Kidney tubule cell (primary cell): ENCODE measurements at regions not wholly inside any gene's neighbourhood (a gene's known extent, or its start where the extent isn't known, plus 50 kb on each side); places are given as distances from the start of the nearest gene placed in this dataset.

Source experiments
- DNase-seq: peaks from one replicate; pipeline ENCODE4 v3.0.0-alpha.2; 2018; ENCODE audit warnings: low spot score

DNA sequence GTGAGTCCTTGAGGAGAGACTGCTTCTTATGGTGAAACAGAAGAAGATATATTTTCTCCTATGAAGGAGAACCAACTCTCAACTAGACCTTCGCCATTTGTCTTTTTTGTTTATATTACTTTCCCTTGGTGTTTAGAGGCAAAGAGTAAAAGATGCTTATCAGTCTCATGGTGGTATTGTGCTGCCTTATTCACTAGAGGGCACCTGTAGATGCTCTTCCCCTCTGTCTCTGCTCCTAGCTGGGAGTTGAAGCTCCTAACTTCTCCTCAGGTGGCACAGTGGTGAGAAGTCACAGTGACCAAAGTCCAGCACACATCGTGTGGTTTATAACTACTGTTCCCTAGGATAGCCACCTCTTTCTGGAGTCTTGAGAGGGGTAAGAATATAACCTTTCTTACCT, 1359.6 kb downstream of the PLA2G4A start:
- DNase-seq = no peak

DNA sequence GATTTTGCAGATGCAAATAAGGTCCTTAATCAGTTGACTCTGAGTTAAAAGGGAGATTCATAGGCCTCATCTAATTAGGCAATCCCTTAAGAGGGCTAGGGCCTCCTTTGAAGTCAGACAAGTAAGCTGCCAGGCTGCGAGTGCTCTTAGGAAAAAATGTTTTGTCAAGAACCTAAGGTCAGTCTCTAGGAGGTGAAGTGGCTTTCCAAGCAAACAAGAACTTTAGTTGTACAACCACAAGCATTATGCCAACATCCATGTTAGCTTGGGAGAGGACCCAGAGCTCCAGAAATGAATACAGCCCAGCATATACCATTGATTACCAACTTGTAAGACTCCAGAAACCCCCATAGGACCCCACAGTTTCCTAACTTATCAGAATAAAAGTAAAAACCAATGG, 1366.2 kb downstream of the PLA2G4A start:
- DNase-seq = no peak

DNA sequence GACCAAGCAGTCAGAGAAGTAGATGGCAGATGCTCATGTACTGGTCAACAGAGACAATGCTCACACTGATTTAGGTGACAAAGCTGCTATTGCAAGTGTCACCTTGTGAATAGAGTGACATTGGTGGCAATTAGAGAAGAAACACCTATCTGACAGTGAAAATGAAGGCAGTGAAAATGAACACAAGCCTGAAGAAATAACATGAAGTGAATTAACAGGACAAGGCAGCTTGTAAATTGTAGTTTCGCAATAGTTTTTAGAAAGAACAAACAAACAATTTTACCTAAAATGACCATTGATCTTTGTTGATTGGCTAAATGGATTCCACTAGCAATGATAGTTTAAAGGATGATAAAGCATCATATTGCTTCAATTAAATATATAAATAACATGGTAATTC, 1389.5 kb downstream of the PLA2G4A start:
- no peak for DNase-seq

DNA sequence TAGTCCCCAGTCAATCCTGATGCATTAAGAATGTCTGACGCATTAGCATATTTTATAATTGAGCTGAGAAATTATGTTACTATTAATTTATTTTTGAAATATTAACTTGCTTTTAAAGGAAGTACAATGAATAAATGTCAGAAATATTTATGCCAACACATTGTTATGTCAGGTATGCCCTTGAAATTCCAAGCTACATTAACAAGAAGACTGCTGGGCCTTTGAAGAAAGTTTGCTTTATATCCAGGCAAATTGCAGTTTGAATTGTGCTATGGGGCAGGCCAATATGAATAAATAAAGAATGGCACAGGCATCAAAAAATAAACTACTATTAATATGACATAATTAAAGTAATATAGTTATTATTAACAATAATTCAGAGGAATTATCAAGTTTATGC, 1391.3 kb downstream of the PLA2G4A start:
- no peak for DNase-seq

DNA sequence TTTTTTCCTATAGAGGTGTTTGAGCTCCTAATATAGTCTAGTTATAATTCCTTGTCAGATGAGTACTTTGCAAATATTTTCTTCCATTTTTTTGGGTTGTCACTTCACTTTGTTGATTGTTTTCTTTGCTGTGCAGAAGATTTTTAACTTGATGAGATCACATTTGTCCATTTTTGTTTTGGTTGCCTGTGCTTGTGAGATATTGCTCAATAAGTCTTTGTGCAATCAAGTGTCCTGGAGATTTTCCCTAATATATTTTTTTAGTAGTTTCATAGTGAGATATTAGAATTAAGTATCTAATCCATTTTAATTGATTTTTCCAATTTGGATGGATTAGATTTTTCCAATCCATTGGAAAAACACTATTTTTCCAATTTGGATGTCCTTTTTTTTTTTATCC, 1395.5 kb downstream of the PLA2G4A start:
- no peak for DNase-seq

DNA sequence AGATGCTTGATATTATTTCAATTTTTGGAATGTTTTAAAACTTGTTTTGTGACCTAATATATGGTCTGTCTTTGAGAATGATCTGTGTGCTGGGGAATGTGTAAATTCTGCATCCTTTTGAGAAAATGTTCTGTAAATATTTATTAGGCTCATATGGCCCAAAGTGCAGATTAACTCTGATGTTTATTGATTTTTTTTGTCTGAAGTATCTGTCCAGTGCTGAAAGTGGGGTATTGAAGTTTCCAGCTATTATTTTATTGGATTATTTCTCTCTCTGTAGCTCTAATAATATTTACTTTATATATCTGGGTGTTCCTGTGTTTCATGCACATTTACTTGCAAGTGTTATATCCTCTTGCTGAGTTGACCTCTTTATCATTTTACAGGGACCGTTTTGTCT, 1397.2 kb downstream of the PLA2G4A start:
- no peak for DNase-seq

DNA sequence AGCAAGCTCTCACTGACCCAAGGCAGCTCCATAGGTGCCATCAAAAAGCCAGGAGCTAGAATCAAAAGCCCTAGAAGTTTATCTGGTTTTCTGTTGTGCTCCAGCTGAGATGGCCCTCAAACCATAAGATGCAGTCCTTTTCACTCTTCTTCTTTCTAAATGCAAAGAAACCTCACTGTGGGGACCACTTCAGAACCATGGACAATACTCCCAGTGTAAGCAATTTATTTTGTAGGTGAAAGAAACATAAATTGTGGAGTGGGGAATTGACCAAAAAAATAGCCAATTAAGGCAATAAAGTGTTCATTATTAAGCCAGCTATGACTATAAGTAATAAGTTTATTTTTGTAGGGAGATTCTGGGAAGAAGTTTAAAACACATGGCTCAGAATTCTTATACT, 1399.9 kb downstream of the PLA2G4A start:
- no peak for DNase-seq

DNA sequence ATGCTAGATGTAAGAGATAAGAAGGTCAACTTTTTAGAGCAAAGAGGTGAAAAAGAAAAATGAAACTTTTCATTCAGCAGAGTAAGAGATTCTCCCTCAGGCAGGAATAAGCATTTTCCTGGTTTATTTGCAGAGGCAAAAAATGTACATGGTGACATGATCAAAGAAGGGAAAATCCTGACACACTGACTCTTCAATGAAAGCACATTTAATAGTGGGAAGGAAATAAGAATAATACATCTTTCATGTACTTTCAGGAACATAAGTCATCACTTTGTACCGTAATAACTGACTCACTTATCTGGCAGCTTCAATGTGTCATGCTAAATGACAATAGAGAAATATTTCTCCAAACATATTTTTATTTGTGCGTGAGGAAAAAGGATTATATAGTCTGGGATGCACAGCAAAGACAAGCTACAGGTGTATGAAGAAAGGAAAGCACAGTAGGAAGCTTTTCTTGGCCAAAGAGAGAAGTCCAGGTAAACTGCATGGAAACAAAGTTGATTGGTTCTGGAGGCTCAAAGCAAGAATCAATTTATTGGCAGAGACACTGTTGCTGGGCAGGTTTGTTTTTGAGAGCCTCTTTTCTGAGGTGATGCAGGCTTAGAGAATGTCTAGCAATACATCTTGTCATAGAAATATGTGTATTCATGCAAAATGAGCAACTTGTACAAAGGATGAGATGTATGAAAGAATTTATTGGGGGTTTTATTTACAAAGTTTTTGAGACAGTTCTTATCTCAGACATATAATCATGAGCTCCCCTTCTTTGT, 1409.0 kb downstream of the PLA2G4A start:
- DNase-seq = peak; percentile 39

DNA sequence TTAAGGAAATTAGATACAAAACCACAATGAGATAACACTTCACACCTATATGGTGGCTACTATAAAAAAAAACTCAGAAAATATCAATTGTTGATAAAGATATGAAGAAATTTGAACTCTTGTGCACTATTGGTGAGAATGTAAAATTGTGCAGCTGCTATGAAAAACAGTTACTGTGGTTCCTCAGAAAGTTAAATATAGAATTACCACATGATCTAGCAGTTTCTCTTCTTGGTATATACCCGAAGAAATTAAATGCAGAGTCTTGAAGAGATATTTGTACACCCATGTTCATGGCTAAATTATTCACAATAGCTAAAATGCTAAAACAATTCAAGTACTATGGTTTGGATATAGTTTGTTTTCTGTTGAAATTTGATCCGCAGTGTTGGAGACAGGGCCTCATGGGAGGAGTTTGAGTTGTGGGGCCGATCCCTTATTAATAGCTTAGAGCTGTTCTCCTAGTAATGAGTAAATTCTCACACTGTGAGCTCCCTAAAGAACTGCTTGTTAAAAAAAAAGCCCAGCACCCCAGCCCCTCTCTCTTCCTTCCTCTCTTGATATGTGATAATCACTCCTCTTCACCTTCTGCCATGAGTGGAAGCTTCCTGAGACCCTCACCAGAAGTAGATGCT, 1412.1 kb downstream of the PLA2G4A start:
- no peak for DNase-seq

DNA sequence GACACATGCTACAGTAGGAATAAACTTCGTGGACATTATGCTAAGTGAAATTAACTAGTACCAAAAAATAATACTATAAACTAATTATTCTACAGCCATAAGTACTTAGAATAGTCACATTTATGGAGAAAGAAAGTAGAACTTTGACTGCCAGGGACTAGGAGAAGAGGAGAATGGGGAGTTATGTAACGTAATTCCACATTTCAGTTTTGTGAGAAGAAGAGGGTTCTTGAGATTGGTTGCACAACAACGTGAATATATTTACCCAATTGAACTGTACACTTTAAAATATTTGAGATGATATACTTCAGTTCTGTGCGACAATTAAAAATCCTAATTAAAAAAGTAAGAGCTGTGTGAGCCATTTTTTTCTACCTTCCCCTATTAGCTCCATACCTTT, 1412.9 kb downstream of the PLA2G4A start:
- DNase-seq = no peak

DNA sequence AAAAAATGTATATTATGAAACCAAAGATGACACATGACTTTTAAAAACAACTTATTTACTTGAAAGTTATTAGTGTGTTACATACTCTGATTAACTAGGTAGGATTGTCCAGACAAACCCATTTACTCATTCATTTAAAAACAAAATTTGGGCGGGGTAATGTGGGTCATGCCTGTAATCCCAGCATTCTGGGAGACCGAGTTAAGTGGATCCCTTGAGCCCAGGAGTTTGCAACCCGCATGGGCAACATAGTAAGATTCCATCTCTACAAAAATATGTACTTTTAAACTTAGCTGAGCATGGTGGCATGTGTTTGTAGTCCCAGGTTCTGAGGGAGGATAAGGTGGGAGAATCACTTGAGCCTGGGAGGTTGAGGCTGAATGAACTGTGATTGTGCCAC, 1414.7 kb downstream of the PLA2G4A start:
- DNase-seq = no peak

DNA sequence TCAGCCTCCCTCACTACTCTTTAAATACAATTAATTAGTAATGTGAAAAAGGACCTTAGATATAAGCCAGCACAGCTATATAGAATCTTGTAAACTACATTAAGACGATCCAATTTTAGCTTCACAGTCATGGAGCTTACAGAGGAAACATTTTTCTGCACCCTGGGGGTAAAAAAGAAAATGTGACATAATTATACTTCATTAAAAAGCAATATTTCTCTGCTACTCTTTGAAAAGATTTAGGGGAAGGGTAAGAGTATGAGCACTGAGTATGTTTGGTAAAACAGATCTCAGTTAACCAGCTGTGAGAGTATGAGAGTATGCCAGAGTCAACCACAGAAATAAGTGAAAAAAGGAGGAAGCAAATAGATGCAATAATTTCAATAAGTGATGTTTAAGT, 1415.9 kb downstream of the PLA2G4A start:
- no peak for DNase-seq

DNA sequence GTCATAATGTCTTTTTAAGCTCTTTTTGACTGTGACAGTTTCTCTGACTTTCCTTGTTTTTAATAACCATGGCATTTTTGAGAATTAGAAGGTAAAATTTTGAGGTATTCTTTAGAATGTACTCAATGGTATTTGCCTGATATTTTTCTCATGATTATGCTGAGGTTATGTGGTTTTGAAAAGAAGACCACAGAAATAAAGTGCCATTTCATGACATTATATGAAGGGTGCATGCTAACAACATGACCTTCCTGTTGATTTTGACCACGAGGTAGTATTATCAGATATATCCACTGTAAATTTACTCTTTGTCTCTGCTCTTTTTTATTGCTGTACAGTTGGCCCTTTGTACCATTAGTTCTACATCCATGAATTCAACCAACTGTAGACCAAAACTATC, 1418.5 kb downstream of the PLA2G4A start:
- DNase-seq = no peak

DNA sequence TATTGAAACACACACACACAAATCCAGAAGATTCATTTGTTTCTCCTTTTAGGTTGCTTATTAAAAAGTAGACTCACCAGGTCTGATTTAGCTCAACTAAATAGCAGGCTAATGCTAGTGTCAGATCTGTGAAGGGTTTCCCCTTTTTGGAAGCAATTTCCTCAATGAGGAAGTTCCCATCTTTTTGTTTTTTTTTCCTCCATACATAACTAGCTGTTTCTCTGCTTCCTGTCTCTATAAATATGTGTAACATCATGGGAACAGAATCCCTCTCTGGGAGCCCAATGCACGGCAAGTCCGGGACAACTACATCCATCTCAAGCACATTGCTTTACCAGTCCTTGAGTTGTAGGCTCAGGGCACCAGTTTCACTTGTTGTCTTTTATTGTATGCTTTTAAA, 1421.1 kb downstream of the PLA2G4A start:
- DNase-seq = no peak

DNA sequence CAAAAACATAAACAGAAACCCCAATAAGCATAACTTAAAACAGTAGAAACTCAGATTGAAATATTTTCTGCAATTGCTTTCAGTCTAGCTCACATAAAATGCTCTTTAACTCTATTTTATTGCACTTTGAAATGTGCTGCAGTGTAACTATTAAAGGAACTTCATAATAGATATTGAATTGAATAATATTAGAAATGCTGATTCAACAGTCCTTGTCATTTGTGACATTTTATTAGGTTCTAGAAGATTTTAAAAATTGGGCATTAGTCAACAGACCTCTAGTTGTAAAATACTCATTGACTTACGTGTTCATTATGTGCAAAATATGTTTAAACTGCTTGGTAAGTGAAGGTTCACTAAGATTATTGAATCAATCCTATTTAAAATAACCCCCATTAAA, 1422.3 kb downstream of the PLA2G4A start:
- no peak for DNase-seq

DNA sequence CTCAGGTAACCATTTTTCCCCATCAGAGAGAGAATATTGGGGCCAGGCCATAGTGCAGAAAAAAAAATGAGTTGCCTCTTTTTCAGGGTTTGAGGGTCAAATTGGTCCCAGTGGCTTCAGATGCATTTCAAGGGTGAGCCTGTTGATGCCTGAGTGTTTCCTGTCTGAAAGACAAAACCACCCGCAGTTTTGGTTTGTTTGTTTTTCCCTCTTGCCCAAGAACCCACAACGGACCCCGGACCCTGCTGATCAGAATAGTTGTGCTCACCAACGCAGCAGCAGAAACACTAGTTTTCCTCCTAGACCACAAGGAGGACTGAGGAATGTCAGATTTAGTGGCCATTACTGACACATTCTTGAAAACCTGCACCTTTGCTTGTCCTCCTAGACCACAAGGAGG, 1433.1 kb downstream of the PLA2G4A start:
- no peak for DNase-seq

DNA sequence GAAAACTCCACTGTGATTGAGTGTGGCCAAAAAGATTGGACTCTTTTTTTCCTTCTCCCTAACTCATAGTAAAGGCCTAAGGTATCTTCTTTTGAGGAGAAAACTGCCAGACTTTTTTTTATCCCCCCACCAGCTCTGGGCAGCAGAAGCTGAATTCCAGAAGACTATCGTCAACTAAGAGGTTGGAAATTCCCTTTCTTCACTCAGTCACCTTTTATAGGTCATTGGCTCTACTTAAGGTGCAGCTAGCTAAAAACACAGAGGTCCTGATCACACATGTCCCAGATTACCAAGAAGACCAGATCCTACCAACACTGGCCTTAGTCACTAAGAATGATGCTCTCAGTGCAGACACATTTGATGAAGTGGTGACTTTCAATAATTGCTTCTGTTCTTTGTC, 1441.2 kb downstream of the PLA2G4A start:
- peak; percentile 84 for DNase-seq

DNA sequence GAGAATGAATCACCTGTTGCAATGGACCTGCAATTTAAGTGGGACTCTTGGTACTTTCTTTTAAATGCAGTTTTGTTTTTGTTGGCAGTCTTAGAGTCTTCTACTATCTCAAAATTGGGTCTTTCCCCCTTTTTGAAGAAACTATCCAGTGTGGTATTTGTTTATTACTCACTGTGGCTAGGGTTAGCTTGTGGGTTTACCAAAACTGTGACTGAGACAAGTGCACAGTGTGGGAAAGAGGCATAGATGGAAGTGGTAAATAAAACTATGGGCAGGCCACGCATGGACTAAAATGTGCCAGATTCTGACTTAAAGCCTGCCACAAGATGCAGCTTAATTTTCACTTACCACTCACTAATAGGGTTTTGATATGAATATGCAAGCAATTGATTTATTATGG, 1441.7 kb downstream of the PLA2G4A start:
- peak; percentile 33 for DNase-seq

DNA sequence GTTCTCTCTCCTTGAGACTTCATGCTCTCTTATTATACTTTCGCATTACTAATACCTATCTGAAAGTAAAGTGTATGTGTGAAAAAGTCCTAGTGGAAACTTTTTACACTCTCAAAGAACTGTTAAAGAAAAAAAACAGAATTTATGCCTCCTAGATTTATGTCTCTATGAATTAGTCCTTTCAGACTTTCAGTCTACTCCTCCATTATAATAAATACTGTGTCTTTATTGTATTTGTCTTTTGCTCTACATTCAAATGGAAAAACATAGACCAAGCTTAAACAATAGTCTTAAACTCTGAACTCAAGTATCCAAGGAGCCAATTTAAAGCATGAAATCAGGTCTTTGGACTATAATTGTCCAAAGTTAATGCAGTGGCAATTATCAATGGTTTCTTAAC, 1449.0 kb downstream of the PLA2G4A start:
- no peak for DNase-seq

DNA sequence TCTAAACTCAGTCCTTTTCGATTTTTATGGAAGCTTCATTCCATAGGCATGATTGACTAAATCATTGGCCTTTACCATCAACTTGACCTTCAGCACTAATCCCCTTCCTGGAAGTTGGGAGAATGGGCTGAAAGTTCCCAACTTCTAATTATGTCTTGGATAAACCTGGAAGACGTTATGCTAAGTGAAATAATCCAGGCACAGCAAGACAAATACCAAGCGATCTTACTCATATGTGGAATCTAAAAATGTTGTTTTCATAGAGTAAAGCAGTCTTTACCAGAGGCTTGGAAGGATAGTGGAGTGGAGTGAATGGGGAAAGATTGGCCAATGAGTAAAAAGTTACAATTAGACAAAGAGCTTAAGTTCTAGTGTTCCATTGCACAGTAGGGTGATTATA, 1453.2 kb downstream of the PLA2G4A start:
- DNase-seq = no peak

DNA sequence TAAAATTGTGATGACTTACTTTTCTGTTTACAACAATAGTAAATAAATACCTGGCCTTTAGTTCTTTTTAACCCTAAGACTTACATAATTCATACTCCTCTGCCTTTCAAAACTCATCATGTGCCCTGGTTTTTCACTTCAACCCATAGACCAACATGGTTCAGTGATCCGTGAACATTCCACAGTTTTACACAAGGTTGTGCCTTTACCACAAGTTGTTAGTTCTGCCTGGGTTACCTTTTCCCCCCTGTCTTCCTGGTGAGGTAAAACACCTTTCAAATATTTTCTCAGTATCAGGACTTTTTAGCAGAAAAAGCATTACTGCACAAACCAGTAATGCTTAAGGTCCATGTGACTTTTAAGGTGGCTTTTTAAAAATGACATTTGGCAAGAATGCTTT, 1466.4 kb downstream of the PLA2G4A start:
- DNase-seq = peak; percentile 79

DNA sequence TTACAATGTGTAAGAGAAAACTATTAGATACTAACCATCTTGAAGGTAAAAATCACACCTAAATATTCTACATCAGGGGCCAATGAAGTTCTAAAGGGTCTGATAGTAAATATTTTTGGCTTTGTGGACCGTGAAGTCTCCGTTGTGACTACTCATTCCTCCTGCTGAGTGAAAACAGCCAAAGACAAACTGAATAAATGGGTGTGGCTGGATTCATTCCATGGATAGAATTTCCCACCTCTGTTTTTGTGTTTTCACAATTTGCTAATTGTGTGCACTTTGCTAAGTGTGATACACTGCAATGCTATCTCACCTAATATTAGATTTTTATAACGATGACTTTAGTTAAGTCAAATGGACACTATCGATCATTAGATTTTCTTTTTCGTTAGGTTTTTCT, 1474.0 kb downstream of the PLA2G4A start:
- no peak for DNase-seq

DNA sequence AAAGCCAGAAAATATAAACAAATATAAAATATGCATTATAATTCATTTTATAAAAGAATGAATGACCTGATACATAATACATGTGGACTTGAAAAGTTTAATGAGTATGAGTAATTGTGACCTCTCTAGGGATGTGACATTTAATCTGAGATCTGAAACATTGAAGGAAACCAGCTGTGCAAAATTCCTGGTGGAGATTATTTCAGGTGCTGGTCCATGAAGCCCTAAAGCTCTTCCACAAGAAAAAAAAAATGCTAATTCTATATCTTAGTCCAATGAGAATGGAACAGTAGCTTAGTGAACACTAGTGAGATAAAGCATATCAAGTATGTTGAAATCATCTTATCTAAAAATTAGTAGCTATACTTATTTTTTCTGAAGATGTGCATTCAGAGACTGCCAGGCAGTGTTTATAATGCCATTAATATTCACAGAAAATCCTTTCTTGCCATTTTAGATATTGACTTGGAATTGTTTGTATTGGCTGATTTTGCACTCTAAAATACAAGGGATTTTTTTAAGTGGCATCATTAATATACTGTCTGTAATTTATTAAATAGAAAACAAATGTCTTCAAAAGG, 1485.9 kb downstream of the PLA2G4A start:
- DNase-seq = no peak

DNA sequence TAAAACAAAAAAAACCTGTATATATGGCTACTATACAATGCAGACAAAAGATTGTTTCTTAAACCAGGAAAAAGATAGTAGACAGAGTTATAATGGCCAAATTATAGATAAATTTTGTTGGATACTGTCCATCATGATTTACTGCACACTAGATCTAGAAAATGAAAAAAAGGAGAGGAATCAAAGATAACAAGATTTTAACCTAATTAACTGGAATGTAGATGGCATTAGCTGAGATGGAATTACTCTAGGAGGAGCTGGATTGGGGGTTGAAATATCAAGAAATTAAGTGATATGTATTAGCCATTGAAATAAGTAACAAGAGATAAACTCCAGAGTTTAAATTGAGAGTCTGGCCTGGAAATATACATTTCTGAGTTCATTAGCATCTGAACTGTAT, 1489.1 kb downstream of the PLA2G4A start:
- no peak for DNase-seq
